HepG2 (cell line): ENCODE measurements at regions not wholly inside any gene's neighbourhood (a gene's known extent, or its start where the extent isn't known, plus 50 kb on each side); places are given as distances from the start of the nearest gene placed in this dataset.

Source experiments
- ATAC-seq: fragments of 200-7000 bp; cut with Tn5 transposase; 3 replicates; pipeline ENCODE4 v1.9.1; 2020; ENCODE audit warnings: mild to moderate bottlenecking, moderate library complexity
- BruUV-seq: library from RNA; stranded (reverse); fragments of 400-500 nt; replicated peaks from 2 replicates; lab custom pipeline; 2021; lab: Mats Ljungman, UMichigan
- CTCF ChIA-PET: fragments of 300-600 bp; formaldehyde crosslinking; extraction: SDS; loops from one replicate; lab custom pipeline; 2021; ENCODE audit warnings: low total read pairs, inconsistent platforms, low intra/inter-chr PET ratio; lab: Yijun Ruan, JAX
- POLR2A ChIA-PET: fragments of 350-600 bp; sonication (Branson Sonifier 250); formaldehyde crosslinking; loops from one replicate; lab custom pipeline; 2020; ENCODE audit warnings: antibody characterized with exemption, inconsistent platforms; lab: Yijun Ruan, JAX
- DNase-seq: peaks from one replicate; pipeline ENCODE4 v3.0.0-alpha.2; 2015; ENCODE audit warnings: low spot score
- FAIRE-seq: peaks from 3 replicates; lab custom pipeline; 2011; peaks lifted over from hg19 to GRCh38; lab: Jason Lieb, UNC
- H2AFZ ChIP-seq: one replicate; pipeline ENCODE4 v1.6.1; 2011; ENCODE audit warnings: low read length, inconsistent platforms
- H3K27ac ChIP-seq: fragments of 300-600 bp; 3 replicates; pipeline ENCODE4 v1.8.0; 2011; ENCODE audit warnings: mixed run types, mild to moderate bottlenecking, mixed read lengths, low read length, inconsistent platforms; ENCODE audit not compliant: insufficient read depth; ENCODE audit errors: extremely low read length
- H3K27me3 ChIP-seq, 2 experiments: fragments of 200-600 bp in 1 of 2; 2 replicates in 1 of 2; 3 replicates in 1 of 2; pipeline versions ENCODE4 v1.6.0 to v1.8.0; 2011; ENCODE audit warnings: low read length in 2 of 2, mild to moderate bottlenecking in 2 of 2, moderate library complexity in 2 of 2, inconsistent platforms in 1 of 2; ENCODE audit not compliant: insufficient read depth in 2 of 2, control insufficient read depth in 1 of 2
- H3K36me3 ChIP-seq, 2 experiments: fragments of 200-600 bp in 1 of 2; replicated peaks in 1 of 2; 2 replicates in 1 of 2; 3 replicates in 1 of 2; pipeline versions ENCODE4 v1.5.1 to v1.8.0; 2011; ENCODE audit warnings: low read length in 2 of 2, inconsistent platforms in 1 of 2; ENCODE audit not compliant: insufficient read depth in 2 of 2, control insufficient read depth in 1 of 2
- H3K4me1 ChIP-seq: 2 replicates; pipeline ENCODE4 v1.5.1; 2012; ENCODE audit warnings: low read length, inconsistent platforms; ENCODE audit not compliant: insufficient read depth
- H3K4me2 ChIP-seq: 2 replicates; pipeline ENCODE4 v1.6.0; 2011; ENCODE audit warnings: low read depth, low read length, inconsistent platforms
- H3K4me3 ChIP-seq, 3 experiments: fragments of 200-600 bp in 1 of 3; sonication (generic), shearing (Covaris generic) in 1 of 3; replicated peaks in 1 of 3; 2 replicates each; pipeline ENCODE4 v1.5.1; 2011 to 2016; ENCODE audit warnings: low read length in 3 of 3, inconsistent platforms in 2 of 3, low read depth in 2 of 3, mild to moderate bottlenecking in 2 of 3, control low read depth in 1 of 3, mixed read lengths in 1 of 3; ENCODE audit not compliant: insufficient read depth in 1 of 3
- H3K79me2 ChIP-seq: one replicate; pipeline ENCODE4 v1.6.1; 2011; ENCODE audit warnings: low read length, inconsistent platforms; ENCODE audit not compliant: insufficient read depth
- H3K9ac ChIP-seq: 2 replicates; pipeline ENCODE4 v1.6.0; 2011; ENCODE audit warnings: mild to moderate bottlenecking, low read depth, low read length, inconsistent platforms; ENCODE audit not compliant: insufficient read depth
- H3K9me3 ChIP-seq: 2 replicates; pipeline ENCODE4 v1.5.1; 2012; ENCODE audit warnings: mild to moderate bottlenecking, low read length
- H4K20me1 ChIP-seq: 2 replicates; pipeline ENCODE4 v1.6.0; 2011; ENCODE audit warnings: inconsistent platforms, mild to moderate bottlenecking, low read length, moderate library complexity; ENCODE audit not compliant: insufficient read depth
- CEBPB ChIP-seq: IDR thresholded peaks from 2 replicates; pipeline ENCODE4 v1.6.1; 2011; ENCODE audit warnings: low read depth, low read length, improper control_type of control experiment, borderline replicate concordance
- CREB1 ChIP-seq, 2 experiments: fragments of 450-650 bp in 1 of 2; IDR thresholded peaks; 2 replicates each; pipeline ENCODE4 v1.6.1; 2016 to 2017; ENCODE audit warnings: control low read depth in 1 of 2, mild to moderate bottlenecking in 1 of 2, missing compliant biosample characterization in 1 of 2, missing genetic modification characterization in 1 of 2
- KIAA2018 ChIP-seq: sonication (generic); formaldehyde crosslinking; IDR thresholded peaks from 2 replicates; pipeline ENCODE4 v1.5.0; 2020; ENCODE audit warnings: mild to moderate bottlenecking, missing genetic modification reagents, borderline replicate concordance
- SKIL ChIP-seq: sonication (generic); formaldehyde crosslinking; IDR thresholded peaks from 2 replicates; pipeline ENCODE4 v1.8.0; 2022; ENCODE audit warnings: missing genetic modification reagents, mild to moderate bottlenecking, moderate library complexity, borderline replicate concordance
- ZNF605 ChIP-seq: sonication (generic); formaldehyde crosslinking; IDR thresholded peaks from 2 replicates; pipeline ENCODE4 v1.8.0; 2022; ENCODE audit warnings: mild to moderate bottlenecking, missing genetic modification reagents
- WGBS: methylation state at CpG from one replicate; pipeline ENCODE4 v1.1.6; 2017; ENCODE audit warnings: low lambda C conversion rate; 5-methylcytosine and 5-hydroxymethylcytosine counted together
- in situ Hi-C: cut with HindIII; loops from 2 replicates; pipeline ENCODE4 v1.10.0; 2017; ENCODE audit warnings: low pct_unique_long_range_greater_than_20kb; ENCODE audit not compliant: extremely low pct_ligation_motif_present
- intact Hi-C: fragments of 100-400 bp; cut with micrococcal nuclease; formaldehyde crosslinking; loops from one replicate; pipeline ENCODE4 v1.10.0; 2022; ENCODE audit not compliant: unreplicated experiment

- no peak for TF ChIP-seq KIAA2018
Observed at GRCh38 chr6:125597411-125598253, 151.8 kb upstream of the HEY2 start (continued).

GRCh38 chr6:125598422-125598821, 151.0 kb upstream of the HEY2 start:
- BruUV-seq: no TSS peak
- no peak for ATAC-seq
- intact Hi-C loops: no loop called here
- 27% methylated on average over 5 of the region's 5 CpGs for WGBS
- POLR2A ChIA-PET: no interaction called here
- TF ChIP-seq SKIL (CRISPR knock-in tag): no peak
- no peak for TF ChIP-seq ZNF605 (CRISPR knock-in tag)
- TF ChIP-seq CEBPB: peak; percentile 31; the same call in 1 of the 2 replicates
- TF ChIP-seq CREB1 (IDR thresholded peaks at IDR 0.05): peak; percentile 49
- no peak for TF ChIP-seq CREB1 (CRISPR knock-in tag; IDR thresholded peaks at IDR 0.05)
- TF ChIP-seq, all 625 proteins: peak for 2
- H3K36me3 ChIP-seq: no peaks in the 10 kb centered on the region
- no peak overlapping the region for H3K4me2 ChIP-seq
- H3K27me3 ChIP-seq: no peaks in the 10 kb centered on the region
- in situ Hi-C loops: no loop called here
- no peak overlapping the region for H3K4me3 ChIP-seq
- no peak for FAIRE-seq
- H3K79me2 ChIP-seq: no peaks in the 10 kb centered on the region
- H3K9ac ChIP-seq: no peak overlapping the region
- H4K20me1 ChIP-seq: no peaks in the 10 kb centered on the region
- CTCF ChIA-PET: no interaction called here
- no peak overlapping the region for H3K27ac ChIP-seq
- H3K9me3 ChIP-seq: no peaks in the 10 kb centered on the region
- no peak overlapping the region for H2AFZ ChIP-seq
- DNase-seq: no peak
- no peaks in the 10 kb centered on the region for H3K4me1 ChIP-seq
